ENCODE measurements at regions not wholly inside any gene's neighbourhood (a gene's known extent, or its start where the extent isn't known, plus 50 kb on each side); places are given as distances from the start of the nearest gene placed in this dataset.

DNA sequence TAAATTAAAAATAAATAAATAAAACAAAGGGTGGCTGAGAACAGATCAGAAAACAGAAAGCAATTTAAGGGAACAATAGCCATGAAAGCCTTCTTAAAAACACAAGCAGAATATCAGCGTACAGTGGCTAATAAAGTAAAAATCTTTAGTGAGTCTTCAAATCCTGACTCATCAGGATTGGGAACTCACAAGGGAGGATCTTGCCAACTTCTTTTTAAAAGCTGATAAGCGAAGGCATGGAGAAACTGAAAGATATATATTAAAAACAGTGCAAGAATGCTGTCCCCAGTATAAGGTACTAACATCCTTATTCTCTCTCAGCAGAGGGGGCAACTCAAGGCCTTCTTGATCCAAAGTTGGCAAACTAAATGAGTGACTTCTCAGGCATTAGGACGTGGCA, 180.1 kb downstream of the DHX15 start:
- H3K4me2 ChIP-seq (replicated peaks; ENCODE audit: extremely low read depth, low read length, poor library complexity, severe bottlenecking) = no peak overlapping the region
- no peaks in the 10 kb centered on the region for H3K4me1 ChIP-seq (ENCODE audit: control insufficient read depth in 1 of 2, insufficient read depth in 2 of 2, low read length in 2 of 2)
- WGBS (ENCODE audit: insufficient coverage) = 83% methylated on average over 1 of the region's 3 CpGs
- Mint-ChIP-seq H3K4me1 (no peaks in the 10 kb centered on the region), H3K9me3 (peaks cover 0 to 2% (median 0%) of the 10 kb centered on the region in 7 donors), H3K4me3 (no peak overlapping the region), H3K27ac (no peak overlapping the region), H3K36me3 (no peaks in the 10 kb centered on the region), H3K27me3 (ENCODE audit: low read depth in 3 of 3) (peaks cover 0 to 3% (median 2%) of the 10 kb centered on the region in 3 donors)
- H3K36me3 ChIP-seq (replicated peaks in 1 of 2; ENCODE audit: control insufficient read depth in 1 of 2, insufficient read depth in 2 of 2, low read length in 2 of 2) = no peaks in the 10 kb centered on the region
- DNase-seq = no peak
- no peak overlapping the region for H2AFZ ChIP-seq (ENCODE audit: insufficient read depth, low read depth, low read length, poor library complexity, severe bottlenecking)
- intact Hi-C loops (cut with micrococcal nuclease) = no loop called here
- no peak overlapping the region for H3K4me3 ChIP-seq (replicated peaks in 1 of 3; ENCODE audit: low read depth in 2 of 3, low read length in 3 of 3)
- H4K20me1 ChIP-seq (ENCODE audit: insufficient read depth, low read length) = no peaks in the 10 kb centered on the region
- no peaks in the 10 kb centered on the region for H3K27me3 ChIP-seq (ENCODE audit: control insufficient read depth in 2 of 2, insufficient read depth in 2 of 2, low read length in 2 of 2)
- TF ChIP-seq CTCF (IDR thresholded peaks at IDR 0.05) = no peak
- H3K9me3 ChIP-seq (replicated peaks in 1 of 2; ENCODE audit: control insufficient read depth in 1 of 2, insufficient read depth in 1 of 2, low read length in 2 of 2) = no peaks in the 10 kb centered on the region
- no peaks in the 10 kb centered on the region for H3K79me2 ChIP-seq (ENCODE audit: insufficient read depth, low read length)
- H3K9ac ChIP-seq (ENCODE audit: insufficient read depth, low read length, poor library complexity, severe bottlenecking) = no peak overlapping the region
- H3K27ac ChIP-seq (ENCODE audit: low read depth in 1 of 2, low read length in 2 of 2) = no peak overlapping the region

- WGBS (ENCODE audit: insufficient coverage) = 100% methylated on average over 1 of the region's 5 CpGs
- H3K36me3 ChIP-seq (replicated peaks in 1 of 2; ENCODE audit: control insufficient read depth in 1 of 2, insufficient read depth in 2 of 2, low read length in 2 of 2) = no peaks in the 10 kb centered on the region
- H3K27ac Mint-ChIP-seq = no peak overlapping the region
These were observed 181.1 kb downstream of the DHX15 start for GRCh38 chr4:24403265-24403664.

More at GRCh38 chr4:24403265-24403664, 181.1 kb downstream of the DHX15 start:
- H4K20me1 ChIP-seq (ENCODE audit: insufficient read depth, low read length) = no peaks in the 10 kb centered on the region
- DNase-seq = no peak
- H3K4me1 Mint-ChIP-seq = no peaks in the 10 kb centered on the region
- no peak overlapping the region for H3K27ac ChIP-seq (ENCODE audit: low read depth in 1 of 2, low read length in 2 of 2)
- peaks cover 0 to 2% (median 0%) of the 10 kb centered on the region in 3 donors for H3K27me3 Mint-ChIP-seq (ENCODE audit: low read depth in 3 of 3)
- H3K9ac ChIP-seq (ENCODE audit: insufficient read depth, low read length, poor library complexity, severe bottlenecking) = no peak overlapping the region
- no peak overlapping the region for H3K4me2 ChIP-seq (replicated peaks; ENCODE audit: extremely low read depth, low read length, poor library complexity, severe bottlenecking)
- intact Hi-C loops (cut with micrococcal nuclease) = no loop called here
- H3K4me3 ChIP-seq (replicated peaks in 1 of 3; ENCODE audit: low read depth in 2 of 3, low read length in 3 of 3) = no peak overlapping the region
- no peak overlapping the region for H3K4me3 Mint-ChIP-seq
- no peaks in the 10 kb centered on the region for H3K27me3 ChIP-seq (ENCODE audit: control insufficient read depth in 2 of 2, insufficient read depth in 2 of 2, low read length in 2 of 2)
- H3K36me3 Mint-ChIP-seq = no peaks in the 10 kb centered on the region
- H2AFZ ChIP-seq (ENCODE audit: insufficient read depth, low read depth, low read length, poor library complexity, severe bottlenecking) = no peak overlapping the region
- H3K4me1 ChIP-seq (ENCODE audit: control insufficient read depth in 1 of 2, insufficient read depth in 2 of 2, low read length in 2 of 2) = no peaks in the 10 kb centered on the region
- H3K79me2 ChIP-seq (ENCODE audit: insufficient read depth, low read length) = no peaks in the 10 kb centered on the region
- no peaks in the 10 kb centered on the region for H3K9me3 Mint-ChIP-seq
- TF ChIP-seq CTCF (IDR thresholded peaks at IDR 0.05) = no peak
- H3K9me3 ChIP-seq (replicated peaks in 1 of 2; ENCODE audit: control insufficient read depth in 1 of 2, insufficient read depth in 1 of 2, low read length in 2 of 2) = no peaks in the 10 kb centered on the region

Data from CD14-positive monocyte (primary cell).